ENCODE measurements at regions not wholly inside any gene's neighbourhood (a gene's known extent, or its start where the extent isn't known, plus 50 kb on each side); places are given as distances from the start of the nearest gene placed in this dataset.

DNA sequence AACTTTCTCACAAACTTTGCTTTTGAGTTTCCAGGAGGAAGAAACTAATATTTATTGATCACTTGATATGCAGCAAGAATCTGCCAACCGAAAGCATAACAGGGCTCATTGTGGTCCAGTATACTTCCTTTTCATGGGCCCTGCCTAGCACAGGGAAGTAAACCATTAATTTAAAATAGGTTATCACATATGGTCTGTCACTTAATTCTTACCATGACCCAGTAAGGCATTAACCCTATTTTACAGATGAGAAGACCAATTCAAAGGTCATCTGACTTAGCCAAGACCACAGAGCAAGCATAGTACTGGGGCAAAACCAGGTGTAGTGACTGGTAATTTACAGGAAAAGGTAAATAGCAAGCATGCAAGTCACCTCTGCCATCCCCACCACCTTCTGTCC is 336.9 kb upstream of the DMAC1 start:
- H3K56ac ChIP-seq (ENCODE audit: insufficient read length, low read depth, low read length), result no peak overlapping the region
- H3K4me3 Mint-ChIP-seq, result no peak overlapping the region
- no peak overlapping the region for H3T11ph ChIP-seq (ENCODE audit: low read length)
- H2AK5ac ChIP-seq (ENCODE audit: insufficient read length, low read length), result no peak overlapping the region
- no peak overlapping the region for H3K9ac ChIP-seq (ENCODE audit: extremely low read depth, insufficient read length, low read length)
- no peak overlapping the region for H2AFZ ChIP-seq (ENCODE audit: low read length)
- H3K27me3 Mint-ChIP-seq (ENCODE audit: low read depth), result no peaks in the 10 kb centered on the region
- H2BK12ac ChIP-seq (ENCODE audit: insufficient read length, low read depth, low read length), result no peak overlapping the region
- no peak overlapping the region for H4K8ac ChIP-seq (replicated peaks; ENCODE audit: insufficient read length, low read depth, low read length)
- no peak overlapping the region for H3K4me2 ChIP-seq (ENCODE audit: insufficient read depth, insufficient read length, low read length)
- H3K27me3 ChIP-seq (ENCODE audit: insufficient read depth, low read length), result no peaks in the 10 kb centered on the region
- H3K4ac ChIP-seq (ENCODE audit: low read depth, low read length), result no peak overlapping the region
- peaks cover 2% of the 10 kb centered on the region; the same call in 1 of the 2 replicates for H3K4me1 ChIP-seq (ENCODE audit: insufficient read depth, low read length)
- H2BK120ac ChIP-seq (ENCODE audit: low read depth, low read length, poor library complexity, severe bottlenecking), result no peak overlapping the region
- no peak overlapping the region for H3K14ac ChIP-seq (ENCODE audit: insufficient read depth, low read length)
- no peaks in the 10 kb centered on the region for H3K79me1 ChIP-seq (ENCODE audit: insufficient read depth, low read depth, low read length, poor library complexity, severe bottlenecking)
- no peak overlapping the region for H3K23ac ChIP-seq (ENCODE audit: insufficient read length, low read depth, low read length)
- peaks cover 11 to 14% of the 10 kb centered on the region in 2 experiments for H3K4me1 Mint-ChIP-seq
- H3K18ac ChIP-seq (ENCODE audit: insufficient read length, low read depth, low read length), result no peak overlapping the region
- no CpG with 5 or more reads among the region's 1 CpG for WGBS (ENCODE audit: extremely low coverage, insufficient read length, low lambda C conversion rate)
- no peak overlapping the region for H2BK15ac ChIP-seq (ENCODE audit: low read depth, low read length)
- H3K27ac Mint-ChIP-seq, result no peak overlapping the region; a peak in 1 of 7 replicates
- DNase-seq, result no peak
- H3K36me3 Mint-ChIP-seq (ENCODE audit: insufficient read depth in 1 of 3, low read depth in 3 of 3), result no peaks in the 10 kb centered on the region
- no peaks in the 10 kb centered on the region for H3K23me2 ChIP-seq (ENCODE audit: insufficient read length, low read depth, low read length, poor library complexity, severe bottlenecking)
- H2BK20ac ChIP-seq (ENCODE audit: low read depth, low read length, poor library complexity, severe bottlenecking), result no peak overlapping the region
- TF ChIP-seq, protein P1, sequence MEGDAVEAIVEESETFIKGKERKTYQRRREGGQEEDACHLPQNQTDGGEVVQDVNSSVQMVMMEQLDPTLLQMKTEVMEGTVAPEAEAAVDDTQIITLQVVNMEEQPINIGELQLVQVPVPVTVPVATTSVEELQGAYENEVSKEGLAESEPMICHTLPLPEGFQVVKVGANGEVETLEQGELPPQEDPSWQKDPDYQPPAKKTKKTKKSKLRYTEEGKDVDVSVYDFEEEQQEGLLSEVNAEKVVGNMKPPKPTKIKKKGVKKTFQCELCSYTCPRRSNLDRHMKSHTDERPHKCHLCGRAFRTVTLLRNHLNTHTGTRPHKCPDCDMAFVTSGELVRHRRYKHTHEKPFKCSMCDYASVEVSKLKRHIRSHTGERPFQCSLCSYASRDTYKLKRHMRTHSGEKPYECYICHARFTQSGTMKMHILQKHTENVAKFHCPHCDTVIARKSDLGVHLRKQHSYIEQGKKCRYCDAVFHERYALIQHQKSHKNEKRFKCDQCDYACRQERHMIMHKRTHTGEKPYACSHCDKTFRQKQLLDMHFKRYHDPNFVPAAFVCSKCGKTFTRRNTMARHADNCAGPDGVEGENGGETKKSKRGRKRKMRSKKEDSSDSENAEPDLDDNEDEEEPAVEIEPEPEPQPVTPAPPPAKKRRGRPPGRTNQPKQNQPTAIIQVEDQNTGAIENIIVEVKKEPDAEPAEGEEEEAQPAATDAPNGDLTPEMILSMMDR (conservative IDR thresholded peaks at IDR 0.05), result no peak
- H3K9me3 Mint-ChIP-seq, result no peaks in the 10 kb centered on the region
- H3K9me3 ChIP-seq (ENCODE audit: control insufficient read depth, low read depth, low read length), result no peaks in the 10 kb centered on the region
- H4K5ac ChIP-seq (ENCODE audit: insufficient read length, low read depth, low read length), result no peak overlapping the region
- no peaks in the 10 kb centered on the region for H4K20me1 ChIP-seq (ENCODE audit: control insufficient read depth, insufficient read depth, insufficient read length)
- H3K79me2 ChIP-seq (ENCODE audit: insufficient read depth, low read length), result no peaks in the 10 kb centered on the region
- no peak overlapping the region for H3K27ac ChIP-seq (ENCODE audit: insufficient read length, low read depth, low read length)
- H4K91ac ChIP-seq (ENCODE audit: insufficient read length, low read depth, low read length), result no peak overlapping the region
- no peak overlapping the region for H2BK5ac ChIP-seq (ENCODE audit: insufficient read length, low read length)

Data from H9 (cell line).